Islet precursor cell (in vitro differentiated cells): ENCODE measurements at regions not wholly inside any gene's neighbourhood (a gene's known extent, or its start where the extent isn't known, plus 50 kb on each side); places are given as distances from the start of the nearest gene placed in this dataset.
"Not testable (repeated sequence)": the region's sequence is repeated elsewhere in the genome, so short reads cannot be mapped to it uniquely, and the experiment has no call there.

Experiments
- DNase-seq: peaks from one replicate; pipeline ENCODE4 v3.0.0-alpha.2; 2018

- not testable (repeated sequence) for DNase-seq
These were observed 383.4 kb downstream of the TMEM121 start for GRCh38 chr14:105909828-105910120.

- DNase-seq, result no peak
These were observed 384.0 kb downstream of the TMEM121 start for GRCh38 chr14:105910426-105910825.

GRCh38 chr14:105911006-105911847 lies 384.8 kb downstream of the TMEM121 start:
- no peak for DNase-seq

DNA sequence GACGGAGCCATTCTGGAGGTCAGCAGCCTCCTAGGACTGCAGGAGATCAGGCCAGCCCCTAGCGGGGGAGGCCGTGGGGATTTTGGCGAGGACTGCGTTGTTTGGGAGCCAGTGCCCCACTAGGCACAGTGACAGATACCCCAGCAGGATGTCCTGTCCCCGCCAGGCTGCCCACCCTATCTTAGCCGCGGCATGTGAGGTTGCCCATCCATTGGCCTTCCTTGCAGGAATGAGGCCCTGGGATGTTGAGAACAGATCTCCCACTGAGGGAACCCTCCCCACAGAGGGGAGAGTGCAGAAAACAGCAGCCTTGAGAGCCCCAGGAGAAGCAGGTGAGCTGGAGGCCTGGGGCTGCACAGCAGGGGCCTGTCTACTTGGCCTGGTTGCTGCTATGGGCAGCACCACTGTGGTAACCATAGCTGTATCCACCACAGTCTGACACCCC lies 385.5 kb downstream of the TMEM121 start:
- not testable (repeated sequence) for DNase-seq

GRCh38 chr14:105912641-105913180 lies 386.3 kb downstream of the TMEM121 start:
- no peak for DNase-seq

DNA sequence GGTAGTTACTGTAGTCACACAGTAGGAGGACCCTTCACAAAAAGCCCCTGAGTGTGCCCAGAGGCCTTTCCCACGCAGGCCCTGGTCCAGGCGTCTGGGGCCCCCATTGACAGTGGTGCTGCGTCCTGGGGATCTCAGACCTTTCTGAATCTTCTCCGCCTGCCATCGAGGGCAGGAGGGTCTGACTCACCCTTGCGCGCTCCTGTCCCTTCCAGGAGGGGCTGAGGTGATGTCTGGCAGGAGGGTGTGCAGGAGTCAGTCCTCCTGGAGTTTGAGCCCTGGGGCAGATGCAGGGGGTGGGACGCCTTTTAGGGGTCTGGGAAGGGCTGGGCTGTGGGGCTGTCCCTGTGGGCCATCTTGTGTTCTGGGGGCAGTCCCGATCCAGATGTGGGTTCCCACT lies 386.8 kb downstream of the TMEM121 start:
- no peak for DNase-seq

GRCh38 chr14:105913861-105914260 lies 387.5 kb downstream of the TMEM121 start:
- DNase-seq, result no peak

GRCh38 chr14:105914281-105914680 lies 387.9 kb downstream of the TMEM121 start:
- DNase-seq, result not testable (repeated sequence)

DNA sequence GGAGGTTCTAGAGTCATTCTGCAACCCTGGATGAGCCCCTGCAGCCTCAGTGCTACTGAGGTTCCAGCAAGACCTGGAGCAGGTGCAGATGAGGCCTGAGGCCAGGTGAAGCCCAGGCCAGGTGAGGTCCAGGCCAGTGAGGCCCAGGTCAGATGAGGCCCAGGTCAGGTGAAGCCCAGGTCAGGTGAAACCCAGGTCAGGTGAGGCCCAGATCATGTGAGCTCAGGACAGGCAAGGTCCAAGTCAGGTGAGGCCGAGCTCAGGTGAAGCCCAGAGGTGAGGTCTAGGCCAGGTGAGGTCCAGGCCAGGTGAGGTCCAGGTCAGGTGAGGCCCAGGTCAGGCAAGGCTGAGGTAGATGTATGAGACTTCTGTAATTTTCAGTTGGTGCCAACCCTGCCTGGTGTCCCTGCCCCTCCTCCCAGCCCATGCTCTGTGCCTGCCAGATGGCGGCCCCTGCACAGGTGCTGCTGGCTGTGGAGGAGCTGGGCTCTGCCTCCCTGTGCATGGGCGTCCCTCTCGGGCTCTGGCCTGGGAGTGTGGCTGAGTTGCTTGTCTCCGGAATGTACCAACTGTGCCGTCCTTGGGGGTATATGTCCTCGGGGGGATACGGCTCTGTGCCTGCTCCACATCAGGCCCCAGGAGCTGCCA lies 388.5 kb downstream of the TMEM121 start:
- DNase-seq, result no peak

DNA sequence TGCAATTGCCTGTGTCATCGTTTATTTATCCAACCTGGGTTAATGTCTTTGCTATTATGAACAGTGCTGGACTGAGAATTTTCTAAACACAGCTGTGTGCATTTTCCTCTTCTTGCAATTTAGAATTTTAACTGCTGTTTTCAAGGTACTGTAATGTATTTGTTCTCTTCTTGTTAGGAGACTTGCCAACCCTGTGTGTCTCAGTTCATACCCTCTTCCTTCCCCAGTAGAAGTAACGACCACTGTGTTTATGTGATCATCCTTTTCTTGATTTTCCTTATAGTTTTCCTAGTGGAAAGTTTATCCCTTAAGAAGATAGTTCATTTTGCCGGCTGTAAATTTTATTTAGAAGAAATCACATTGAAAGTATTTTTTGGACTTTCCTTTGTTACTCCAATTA lies 389.2 kb downstream of the TMEM121 start:
- DNase-seq, result not testable (repeated sequence)

- not testable (repeated sequence) for DNase-seq
These were observed 391.0 kb downstream of the TMEM121 start for GRCh38 chr14:105917136-105917932.

- no peak for DNase-seq
These were observed 391.6 kb downstream of the TMEM121 start for GRCh38 chr14:105917933-105918436.

GRCh38 chr14:105918496-105919262 lies 392.3 kb downstream of the TMEM121 start:
- no peak for DNase-seq

- no peak for DNase-seq
These were observed 393.2 kb downstream of the TMEM121 start for GRCh38 chr14:105919458-105920150.

- DNase-seq, result not testable (repeated sequence)
These were observed 393.8 kb downstream of the TMEM121 start for GRCh38 chr14:105920151-105920700.

GRCh38 chr14:105920803-105921755 lies 394.7 kb downstream of the TMEM121 start:
- DNase-seq, result not testable (repeated sequence)

- DNase-seq, result not testable (repeated sequence)
These were observed 395.4 kb downstream of the TMEM121 start for GRCh38 chr14:105921781-105922180.

GRCh38 chr14:105923520-105924191 lies 397.3 kb downstream of the TMEM121 start:
- DNase-seq, result not testable (repeated sequence)

DNA sequence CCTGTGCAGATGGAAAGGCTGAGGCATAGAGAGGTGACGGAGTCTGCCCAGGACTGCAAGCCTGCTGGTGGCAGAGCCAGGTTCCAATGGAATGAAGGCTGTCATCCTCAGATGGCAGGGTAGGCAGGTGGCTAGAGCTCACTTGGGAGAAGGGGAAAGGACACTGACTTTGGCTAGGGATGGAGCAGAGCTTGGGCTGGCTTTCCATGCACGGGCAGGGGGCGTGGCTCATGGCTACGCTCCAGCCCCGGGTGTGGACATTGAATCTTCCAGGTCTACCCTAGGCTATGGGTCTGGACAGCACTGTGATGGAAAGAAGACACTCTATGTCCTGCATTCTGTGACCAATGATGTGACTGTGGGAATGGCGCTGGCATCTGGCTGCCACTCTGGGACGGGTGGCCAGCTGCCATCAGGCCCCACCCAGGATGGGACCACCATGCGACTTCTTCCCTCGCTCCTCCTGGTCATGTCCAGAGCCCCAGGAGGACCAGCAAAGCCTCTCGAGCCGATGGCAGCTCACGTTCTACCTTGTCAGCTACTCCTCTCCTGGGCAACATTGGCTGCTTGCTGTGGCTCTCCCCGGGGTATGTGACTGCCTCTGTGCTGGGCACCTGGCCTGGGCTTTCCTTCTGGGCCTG lies 398.7 kb downstream of the TMEM121 start:
- DNase-seq, result no peak
